ENCODE measurements at regions not wholly inside any gene's neighbourhood (a gene's known extent, or its start where the extent isn't known, plus 50 kb on each side); places are given as distances from the start of the nearest gene placed in this dataset.

DNA sequence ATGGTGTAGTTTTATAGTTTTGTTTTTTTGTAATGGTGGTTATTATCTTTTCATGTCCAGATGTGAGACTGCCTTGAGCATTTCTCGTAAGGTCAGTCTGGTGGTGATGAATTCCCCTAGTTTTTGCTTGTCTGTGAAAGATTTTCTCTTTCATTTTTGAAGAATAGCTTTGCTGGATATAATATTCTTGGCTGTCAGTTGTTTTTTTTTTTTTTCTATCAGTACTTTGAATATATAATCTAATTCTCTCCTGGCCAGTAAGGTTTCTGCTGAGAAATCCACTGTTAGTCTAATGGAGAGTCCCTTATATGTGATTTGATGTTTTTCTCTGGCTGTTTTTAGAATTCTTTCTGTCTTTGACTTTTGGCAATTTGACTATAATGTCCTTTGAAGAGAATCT lies 106.9 kb downstream of the CARTPT start:
- peaks cover 10% of the 10 kb centered on the region for H3K9me3 ChIP-seq
- DNase-seq (ENCODE audit: low spot score in 2 of 2) = no peak
- H3K36me3 ChIP-seq = no peaks in the 10 kb centered on the region
- H3K4me1 ChIP-seq = peaks cover 11% of the 10 kb centered on the region
- no peak overlapping the region for H3K27ac ChIP-seq
- H3K27me3 ChIP-seq = no peaks in the 10 kb centered on the region
- no peak overlapping the region for H3K4me3 ChIP-seq
- no peak for TF ChIP-seq POLR2A (IDR thresholded peaks at IDR 0.05)
- TF ChIP-seq, protein P1, sequence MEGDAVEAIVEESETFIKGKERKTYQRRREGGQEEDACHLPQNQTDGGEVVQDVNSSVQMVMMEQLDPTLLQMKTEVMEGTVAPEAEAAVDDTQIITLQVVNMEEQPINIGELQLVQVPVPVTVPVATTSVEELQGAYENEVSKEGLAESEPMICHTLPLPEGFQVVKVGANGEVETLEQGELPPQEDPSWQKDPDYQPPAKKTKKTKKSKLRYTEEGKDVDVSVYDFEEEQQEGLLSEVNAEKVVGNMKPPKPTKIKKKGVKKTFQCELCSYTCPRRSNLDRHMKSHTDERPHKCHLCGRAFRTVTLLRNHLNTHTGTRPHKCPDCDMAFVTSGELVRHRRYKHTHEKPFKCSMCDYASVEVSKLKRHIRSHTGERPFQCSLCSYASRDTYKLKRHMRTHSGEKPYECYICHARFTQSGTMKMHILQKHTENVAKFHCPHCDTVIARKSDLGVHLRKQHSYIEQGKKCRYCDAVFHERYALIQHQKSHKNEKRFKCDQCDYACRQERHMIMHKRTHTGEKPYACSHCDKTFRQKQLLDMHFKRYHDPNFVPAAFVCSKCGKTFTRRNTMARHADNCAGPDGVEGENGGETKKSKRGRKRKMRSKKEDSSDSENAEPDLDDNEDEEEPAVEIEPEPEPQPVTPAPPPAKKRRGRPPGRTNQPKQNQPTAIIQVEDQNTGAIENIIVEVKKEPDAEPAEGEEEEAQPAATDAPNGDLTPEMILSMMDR (IDR thresholded peaks at IDR 0.05) = no peak
- no peak for TF ChIP-seq POLR2AphosphoS5 (IDR thresholded peaks at IDR 0.05)
- no peak for TF ChIP-seq EP300 (IDR thresholded peaks at IDR 0.05)
- WGBS = 97% methylated on average over 1 of the region's 1 CpG

DNA sequence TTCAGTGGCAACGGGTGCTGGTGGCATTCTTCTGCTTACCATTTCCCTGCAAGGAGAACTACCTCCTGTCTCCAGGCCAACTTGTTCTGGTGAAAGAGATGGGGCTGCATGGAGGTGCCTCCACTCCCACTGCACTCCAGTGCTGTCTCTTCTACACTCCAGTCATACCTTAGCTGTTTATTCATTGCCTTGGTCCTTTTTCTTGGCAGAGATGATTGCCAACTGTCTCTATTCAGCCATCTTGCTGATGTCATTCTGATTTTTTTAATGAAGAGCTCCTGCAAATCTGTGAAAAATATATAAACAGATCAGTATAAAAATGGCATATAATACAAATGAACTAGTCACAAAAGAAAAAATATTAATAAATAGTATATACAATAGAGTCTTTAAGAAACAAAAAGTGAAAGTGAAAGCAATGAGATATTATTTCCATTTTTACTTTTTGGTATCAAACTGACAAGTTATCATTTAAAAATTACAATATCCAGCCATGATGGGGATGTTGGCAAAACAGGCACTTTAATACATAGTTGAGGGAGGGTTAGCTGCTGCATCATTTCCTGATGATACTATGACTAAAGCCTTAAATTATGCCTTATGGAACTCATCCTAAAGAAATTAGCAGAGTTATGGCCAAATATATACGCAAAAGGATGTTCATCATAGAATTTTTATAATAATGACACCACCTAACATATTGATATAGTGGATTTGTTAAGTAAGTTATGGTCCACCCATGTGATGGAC lies 109.4 kb downstream of the CARTPT start:
- no peak overlapping the region for H3K27ac ChIP-seq
- H3K9me3 ChIP-seq = peaks cover 10% of the 10 kb centered on the region
- WGBS = 84% methylated on average over 2 of the region's 2 CpGs
- H3K4me1 ChIP-seq = peaks cover 14% of the 10 kb centered on the region
- H3K36me3 ChIP-seq = no peaks in the 10 kb centered on the region
- no peak for DNase-seq (ENCODE audit: low spot score in 2 of 2)
- H3K4me3 ChIP-seq = no peak overlapping the region
- TF ChIP-seq EP300 (IDR thresholded peaks at IDR 0.05) (no peak), POLR2AphosphoS5 (IDR thresholded peaks at IDR 0.05) (no peak), POLR2A (IDR thresholded peaks at IDR 0.05) (no peak)
- TF ChIP-seq, protein P1 (IDR thresholded peaks at IDR 0.05) = no peak
- no peaks in the 10 kb centered on the region for H3K27me3 ChIP-seq

DNA sequence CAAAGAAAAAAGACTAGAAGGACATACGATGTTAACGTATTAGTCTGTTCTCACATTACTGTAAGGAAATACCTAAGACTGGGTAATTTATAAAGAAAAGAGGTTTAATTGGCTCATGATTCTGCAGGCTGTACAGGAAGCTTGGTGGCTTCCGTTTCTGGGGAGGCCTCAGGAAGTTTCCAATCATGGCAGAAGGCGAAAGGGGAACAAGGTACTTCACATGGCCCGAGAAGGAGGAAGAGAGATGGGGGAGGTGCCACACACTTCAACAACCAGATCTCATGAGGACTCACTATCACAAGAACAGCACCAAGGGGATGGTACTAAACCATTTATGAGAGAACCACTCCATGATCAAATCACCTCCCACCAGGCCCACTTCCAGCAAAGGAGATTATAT lies 110.1 kb downstream of the CARTPT start:
- TF ChIP-seq EP300 (IDR thresholded peaks at IDR 0.05) (no peak), POLR2A (IDR thresholded peaks at IDR 0.05) (no peak), POLR2AphosphoS5 (IDR thresholded peaks at IDR 0.05) (no peak)
- TF ChIP-seq, protein P1 (IDR thresholded peaks at IDR 0.05) = no peak

DNA sequence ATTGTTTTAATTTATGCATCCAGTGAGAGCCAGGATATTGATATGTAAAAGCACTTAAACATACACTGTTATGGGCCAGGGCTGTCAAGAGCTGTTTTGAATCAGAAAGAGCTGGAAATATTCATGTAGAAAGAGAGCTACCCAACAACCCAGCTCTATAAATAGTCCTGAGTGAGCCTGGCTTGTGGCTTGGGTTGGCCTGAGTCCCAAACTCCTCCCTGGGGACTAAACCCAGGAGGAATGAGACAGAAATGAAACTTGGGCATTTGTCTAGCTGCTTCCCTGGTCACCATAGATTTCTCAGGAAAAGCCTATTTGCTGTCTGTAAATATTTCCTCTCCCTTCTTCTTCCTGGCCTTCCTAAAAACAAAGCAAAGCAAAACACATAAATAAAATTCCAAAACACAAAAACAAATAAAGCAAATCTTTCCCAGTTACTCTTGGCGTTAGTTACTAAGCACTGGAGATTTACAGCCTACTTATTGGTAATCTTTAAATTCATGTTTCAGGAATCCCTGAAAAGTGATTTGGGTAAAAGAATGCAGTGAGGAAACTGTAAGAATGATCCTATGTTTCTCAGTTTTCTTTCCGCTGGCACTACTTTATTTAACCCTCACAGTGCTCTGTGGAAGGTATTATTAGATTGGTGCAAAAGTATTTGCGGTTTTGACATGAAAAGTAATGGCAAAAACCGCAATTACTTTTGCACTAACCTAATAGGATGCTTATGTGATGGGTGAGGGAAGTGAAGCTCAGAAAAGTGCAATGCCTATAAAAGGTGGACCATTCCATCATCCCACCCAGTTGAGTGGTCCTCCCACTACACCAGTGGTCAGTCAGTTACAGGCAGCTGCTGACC lies 111.8 kb downstream of the CARTPT start:
- Histone ChIP-seq H3K4me1 (peaks cover 14% of the 10 kb centered on the region), H3K9me3 (peaks cover 8% of the 10 kb centered on the region), H3K36me3 (no peaks in the 10 kb centered on the region), H3K4me3 (no peak overlapping the region), H3K27me3 (no peaks in the 10 kb centered on the region), H3K27ac (no peak overlapping the region)
- DNase-seq (ENCODE audit: low spot score in 2 of 2) = no peak
- TF ChIP-seq EP300 (IDR thresholded peaks at IDR 0.05) (no peak), POLR2AphosphoS5 (IDR thresholded peaks at IDR 0.05) (no peak), POLR2A (IDR thresholded peaks at IDR 0.05) (no peak)
- TF ChIP-seq, protein P1 (IDR thresholded peaks at IDR 0.05) = no peak
- 51% methylated on average over 4 of the region's 4 CpGs for WGBS

More for the DNA sequence above, 110.1 kb downstream of the CARTPT start:
- Histone ChIP-seq H3K4me3 (no peak overlapping the region), H3K27me3 (no peaks in the 10 kb centered on the region), H3K36me3 (no peaks in the 10 kb centered on the region), H3K9me3 (peaks cover 10% of the 10 kb centered on the region), H3K4me1 (peaks cover 14% of the 10 kb centered on the region), H3K27ac (no peak overlapping the region)
- DNase-seq (ENCODE audit: low spot score in 2 of 2) = no peak
- 83% methylated on average over 5 of the region's 5 CpGs for WGBS

Data from suprapubic skin (tissue), 4 donors.